ENCODE measurements at regions not wholly inside any gene's neighbourhood (a gene's known extent, or its start where the extent isn't known, plus 50 kb on each side); places are given as distances from the start of the nearest gene placed in this dataset.
"Not testable (repeated sequence)": the region's sequence is repeated elsewhere in the genome, so short reads cannot be mapped to it uniquely, and the experiment has no call there.

- DNase-seq, result no peak
Measured at GRCh38 chr2:60230596-60230995, 322.9 kb downstream of the BCL11A start.

DNA sequence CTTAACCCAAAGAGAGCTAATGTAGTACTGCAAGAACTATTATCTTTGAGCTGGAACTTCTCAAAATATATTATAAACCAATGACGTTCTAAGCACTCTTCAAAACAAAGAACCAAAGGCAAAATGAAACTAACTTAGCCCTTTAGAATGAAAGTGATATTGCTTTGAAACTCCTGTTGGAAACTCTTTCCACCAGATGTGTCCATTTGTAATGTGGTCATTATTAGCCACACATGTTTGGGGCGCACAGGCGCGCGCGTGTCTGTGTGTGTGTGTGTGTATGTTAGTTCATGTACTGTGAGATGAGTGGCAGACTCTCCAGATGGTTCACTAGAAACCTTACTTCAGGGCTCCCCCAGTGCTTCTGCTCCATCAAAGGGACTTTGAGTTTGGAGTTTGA is 323.4 kb downstream of the BCL11A start:
- DNase-seq, result no peak

- no peak for DNase-seq
Measured at GRCh38 chr2:60226943-60227342, 326.5 kb downstream of the BCL11A start.

- no peak for DNase-seq
Measured at GRCh38 chr2:60226191-60226590, 327.3 kb downstream of the BCL11A start.

GRCh38 chr2:60223859-60224258 is 329.6 kb downstream of the BCL11A start:
- no peak for DNase-seq

DNA sequence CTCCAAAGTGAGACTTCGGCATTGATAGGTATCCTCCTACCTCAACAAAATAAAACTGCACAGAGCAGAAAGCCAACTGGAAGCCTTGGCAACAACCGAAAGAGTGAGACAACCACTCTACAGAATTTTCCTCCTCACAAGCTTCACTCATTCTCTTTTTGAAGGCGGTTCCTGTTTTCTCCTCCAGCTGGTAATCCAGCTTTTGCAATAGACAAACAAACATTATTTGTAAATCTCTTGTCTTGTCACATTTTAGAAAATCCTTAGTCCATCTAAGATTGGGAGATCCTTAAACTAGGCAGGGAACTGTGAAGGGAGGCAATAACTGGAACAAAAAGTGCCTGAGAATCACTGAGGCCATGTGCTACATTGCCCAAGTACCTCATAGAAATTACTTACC is 332.4 kb downstream of the BCL11A start:
- DNase-seq, result no peak

DNA sequence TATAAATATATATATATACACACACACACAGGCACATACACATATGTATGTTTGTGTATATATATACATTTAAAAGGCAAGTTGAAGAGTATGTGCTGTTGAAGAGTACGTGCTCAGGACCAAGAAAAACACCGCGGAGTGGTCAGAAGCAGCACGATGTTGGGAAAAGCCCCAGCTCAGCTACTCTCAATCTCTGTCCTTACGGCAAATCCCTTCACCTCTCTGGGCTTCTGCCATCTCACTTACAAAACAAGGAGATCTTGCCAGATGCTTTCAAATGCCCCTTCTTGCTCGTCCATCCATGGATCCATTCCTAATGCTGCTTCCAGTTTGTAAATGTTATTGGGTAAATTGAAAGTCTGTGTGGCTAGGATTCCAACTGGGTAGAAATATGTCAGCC is 333.9 kb downstream of the BCL11A start:
- DNase-seq, result no peak

GRCh38 chr2:60216452-60216995 is 336.9 kb downstream of the BCL11A start:
- no peak for DNase-seq

DNA sequence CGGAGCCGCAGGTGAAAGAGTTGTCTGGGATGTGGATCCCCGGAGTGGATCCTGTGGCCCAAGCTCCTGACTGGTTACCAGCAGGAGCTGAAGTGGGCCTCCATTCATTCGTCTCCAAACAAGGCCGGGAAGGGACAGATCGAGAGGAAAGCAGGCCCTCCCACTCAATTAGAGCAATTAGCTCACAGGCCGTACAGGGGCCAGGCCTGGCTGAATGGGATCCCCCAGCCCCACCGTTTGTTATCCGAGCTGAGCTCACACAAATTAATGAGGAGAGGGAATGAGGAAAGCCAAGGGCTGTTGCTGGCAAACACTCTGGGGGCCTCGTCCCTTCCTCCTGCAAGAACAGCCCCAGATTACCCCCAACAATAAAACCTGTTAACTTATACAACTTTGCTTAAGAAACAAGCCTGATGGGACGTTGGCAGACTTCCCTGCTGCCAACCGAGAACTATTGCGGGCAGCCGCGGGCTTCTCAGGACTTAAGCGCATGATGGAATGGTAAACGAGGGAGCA is 338.0 kb downstream of the BCL11A start:
- DNase-seq, result no peak

- no peak for DNase-seq
Measured at GRCh38 chr2:60214626-60214875, 338.9 kb downstream of the BCL11A start.

DNA sequence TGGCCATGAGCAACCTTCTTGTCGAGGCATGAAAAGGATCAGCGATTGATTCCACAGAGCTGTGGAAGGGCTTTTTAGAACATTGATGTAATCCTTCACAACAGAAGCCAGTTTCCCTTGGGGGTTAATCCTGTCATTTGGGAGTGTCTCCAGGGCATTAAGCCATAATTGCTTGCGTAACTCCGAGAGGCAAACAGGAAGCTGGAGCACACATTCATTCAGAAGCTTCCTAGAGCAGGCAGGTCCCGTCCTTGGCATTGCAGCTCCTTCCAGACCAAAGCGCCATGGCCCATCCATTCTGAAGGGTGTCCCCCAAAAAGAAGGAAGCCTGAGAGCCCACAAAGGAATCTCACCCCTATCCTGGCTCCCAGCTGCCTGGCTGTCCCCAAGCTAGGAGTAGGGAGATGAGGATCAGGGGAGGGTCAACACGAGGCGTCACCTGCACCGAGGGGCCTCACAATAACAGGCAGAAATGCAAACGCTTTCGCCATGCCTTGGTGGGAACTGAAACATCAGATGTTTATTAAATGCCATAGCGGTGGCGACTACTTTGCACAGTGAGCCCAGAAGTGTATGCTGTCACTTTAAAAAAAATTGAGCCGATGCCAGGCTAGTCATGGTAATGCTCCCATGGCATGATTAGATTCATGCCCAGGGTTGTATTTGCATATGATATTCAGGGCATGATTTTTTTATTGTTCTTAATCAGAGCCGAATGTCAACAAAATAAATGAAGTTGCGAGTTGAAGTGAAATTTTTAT is 339.4 kb downstream of the BCL11A start:
- DNase-seq, result no peak

DNA sequence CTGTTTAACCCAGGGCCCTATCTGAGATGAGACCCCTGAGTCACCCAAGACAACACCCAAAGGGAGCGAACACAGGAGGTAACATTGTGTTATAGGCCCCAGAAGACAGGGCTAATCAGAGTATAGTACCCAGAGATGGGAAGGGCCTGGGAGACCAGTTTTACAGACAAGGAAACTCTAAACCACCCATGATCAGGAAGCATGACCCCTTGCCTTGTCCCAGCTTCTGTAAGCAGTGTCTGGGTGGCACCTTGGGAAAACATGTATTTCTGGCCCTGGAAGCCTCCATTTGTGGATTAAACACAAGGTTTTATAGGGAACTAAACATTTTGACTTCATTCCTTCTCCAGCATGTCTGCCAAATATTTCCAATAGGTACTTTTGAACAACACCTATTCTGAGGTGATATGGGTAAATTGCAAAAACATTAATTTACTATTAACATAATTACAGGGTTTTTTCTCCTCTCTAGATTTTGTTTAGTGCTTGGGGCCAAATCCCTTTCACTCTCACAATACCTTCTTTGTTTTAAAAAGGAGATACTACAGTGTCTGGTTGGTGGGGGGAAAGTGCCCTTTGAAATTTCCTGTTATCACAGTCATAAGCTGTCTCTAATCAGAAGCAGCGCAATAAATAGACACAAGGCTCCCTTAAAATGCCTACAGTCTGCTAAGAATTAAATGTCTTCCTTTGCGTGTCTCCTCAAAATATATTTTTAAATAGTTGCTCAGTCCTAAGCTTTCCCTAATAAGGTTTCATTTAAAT is 341.1 kb downstream of the BCL11A start:
- DNase-seq, result no peak

GRCh38 chr2:60189006-60189405 is 364.4 kb downstream of the BCL11A start:
- DNase-seq, result not testable (repeated sequence)

- no peak for DNase-seq
Measured at GRCh38 chr2:60175290-60175689, 378.2 kb downstream of the BCL11A start.

GRCh38 chr2:60174146-60174545 is 379.3 kb downstream of the BCL11A start:
- no peak for DNase-seq

DNA sequence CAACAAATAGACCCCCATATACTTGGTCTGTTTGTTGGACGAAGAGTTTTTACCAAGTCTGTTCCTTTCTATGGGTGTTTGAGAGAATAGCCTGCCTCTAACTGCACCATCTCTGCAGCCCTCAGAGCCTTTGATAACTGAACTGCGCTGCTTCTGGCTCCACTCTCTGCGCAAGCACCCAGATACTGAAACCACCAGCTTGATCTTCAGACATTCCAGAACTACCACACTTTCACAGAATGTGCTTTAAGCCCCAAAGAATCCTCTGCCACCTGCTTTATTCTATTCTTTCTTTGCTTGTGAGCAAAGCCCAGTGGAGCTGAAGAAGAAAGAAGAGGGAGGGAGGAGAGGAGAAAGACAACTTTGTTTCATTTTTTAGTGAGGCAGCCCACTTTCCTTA is 380.7 kb downstream of the BCL11A start:
- DNase-seq, result no peak

DNA sequence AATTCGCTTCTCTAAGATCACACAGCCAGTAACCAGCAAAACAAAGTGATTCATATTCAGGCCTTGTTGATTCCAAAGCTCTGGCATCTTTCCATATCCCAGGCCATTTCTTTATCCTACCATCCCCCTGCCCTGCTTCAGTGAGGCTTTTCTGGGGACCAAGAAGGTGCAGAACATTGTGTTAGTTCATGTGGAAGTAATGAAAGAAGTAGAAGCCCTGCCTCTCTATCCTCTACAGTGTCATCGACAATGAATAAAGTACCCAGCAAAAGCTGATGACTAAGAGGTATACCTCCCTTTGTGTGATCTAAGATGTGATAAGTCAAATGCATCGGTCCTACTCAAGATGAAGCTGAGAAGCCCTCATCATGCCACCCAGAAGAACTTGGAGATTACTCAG is 383.2 kb downstream of the BCL11A start:
- no peak for DNase-seq

- no peak for DNase-seq
Measured at GRCh38 chr2:60168247-60168646, 385.2 kb downstream of the BCL11A start.

DNA sequence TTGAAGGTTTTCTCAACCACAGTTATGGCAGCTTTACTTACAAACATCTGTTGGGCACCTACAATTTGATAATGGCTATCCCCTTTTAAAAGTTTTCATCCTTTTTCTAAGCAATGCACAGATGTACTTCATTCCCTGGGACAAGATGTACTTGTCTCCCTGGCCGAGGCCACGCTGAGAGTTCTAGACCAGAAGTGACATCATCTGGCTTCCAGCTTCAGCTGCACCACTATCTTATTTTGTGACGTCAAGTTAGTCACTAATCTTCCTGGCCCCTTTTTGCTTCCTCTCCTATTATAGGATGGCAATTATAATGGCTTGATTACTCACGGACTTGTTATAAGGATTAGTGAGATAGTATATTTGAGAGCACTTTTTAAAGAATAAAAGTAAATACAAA is 386.4 kb downstream of the BCL11A start:
- DNase-seq, result no peak

GRCh38 chr2:60163691-60164090 is 389.8 kb downstream of the BCL11A start:
- no peak for DNase-seq

GRCh38 chr2:60159519-60159918 is 393.9 kb downstream of the BCL11A start:
- no peak for DNase-seq

DNA sequence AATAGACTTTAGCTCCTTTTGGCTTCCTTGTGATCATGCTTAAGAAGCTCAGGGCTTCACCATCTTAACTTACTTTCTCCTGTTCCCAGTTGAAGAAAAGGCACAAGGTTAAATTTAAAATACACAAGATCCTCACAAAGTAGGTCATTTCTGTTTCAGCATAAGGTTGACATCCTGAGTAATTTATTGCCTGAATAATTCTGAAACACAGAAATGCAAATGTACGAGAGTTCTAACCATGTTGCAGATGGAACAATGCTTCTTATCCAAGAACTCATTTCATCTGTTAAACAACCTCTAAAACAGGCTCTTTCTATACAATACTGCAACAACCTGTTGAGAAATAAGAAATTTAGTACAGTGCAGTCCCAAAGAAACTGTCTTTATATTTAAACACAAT is 395.2 kb downstream of the BCL11A start:
- no peak for DNase-seq

DNA sequence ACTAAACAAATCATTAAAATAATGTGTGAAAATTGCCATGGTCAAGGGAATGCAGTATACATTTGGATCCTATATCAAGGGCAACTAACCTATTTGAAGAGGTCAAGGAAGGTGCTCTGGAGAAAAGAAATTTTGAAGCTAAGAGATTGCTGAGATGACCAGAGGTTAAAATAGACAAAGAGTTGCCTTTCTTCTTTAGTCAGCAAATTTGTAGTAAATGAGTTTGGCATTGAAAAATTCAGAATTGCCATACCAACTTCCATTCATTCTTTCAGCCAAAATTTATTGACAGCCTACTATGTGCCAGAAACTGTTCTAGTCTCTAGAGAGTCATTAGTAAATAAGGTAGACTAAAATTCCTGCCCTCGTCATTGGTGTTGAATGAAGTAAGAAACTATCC is 396.2 kb downstream of the BCL11A start:
- no peak for DNase-seq

DNA sequence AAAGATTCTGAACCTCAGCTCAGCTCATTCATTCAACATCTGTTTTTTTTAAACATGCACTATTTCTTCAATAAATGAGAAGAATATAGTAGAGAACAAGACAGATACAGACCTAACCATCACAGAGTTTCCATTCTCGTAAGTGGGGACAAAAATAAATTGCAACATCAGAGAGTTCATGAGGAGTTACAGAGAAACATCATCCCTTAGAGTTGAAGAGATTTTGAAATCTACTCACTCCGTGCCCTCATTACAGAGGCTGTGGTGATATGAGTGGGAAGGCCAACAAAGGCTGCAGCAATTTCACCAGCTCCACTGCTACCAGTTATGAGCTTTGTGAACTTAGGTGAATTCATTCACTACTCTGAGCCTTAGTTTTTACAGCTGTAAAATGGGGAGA is 399.3 kb downstream of the BCL11A start:
- no peak for DNase-seq
